ENCODE measurements at regions not wholly inside any gene's neighbourhood (a gene's known extent, or its start where the extent isn't known, plus 50 kb on each side); places are given as distances from the start of the nearest gene placed in this dataset.

DNA sequence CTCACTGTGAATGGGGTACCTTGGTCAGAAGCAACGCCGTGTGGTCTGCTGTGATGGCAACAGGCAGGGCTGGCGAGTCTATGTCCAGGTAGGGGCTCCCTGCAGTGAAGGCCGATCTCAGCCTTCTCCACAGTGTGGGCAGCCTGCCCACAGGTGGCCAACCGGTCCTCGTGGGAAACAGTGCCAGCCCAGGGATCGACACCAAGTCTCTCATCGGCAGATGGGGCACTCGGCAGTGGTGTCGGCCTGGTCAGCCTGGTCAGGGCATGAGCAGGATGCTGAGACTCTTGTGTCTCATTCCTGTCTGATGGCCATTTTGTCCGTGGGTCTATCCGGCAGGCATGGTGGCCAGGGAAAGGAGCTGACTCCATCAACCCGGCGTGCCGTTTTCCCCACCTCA, 92.2 kb downstream of the TNFRSF13B start:
- TF ChIP-seq JUND (IDR thresholded peaks at IDR 0.05) (no peak), SP1 (IDR thresholded peaks at IDR 0.05) (no peak), RXRA (IDR thresholded peaks at IDR 0.05) (no peak), HNF4A (conservative IDR thresholded peaks at IDR 0.05) (no peak)
- TF ChIP-seq, protein P1, sequence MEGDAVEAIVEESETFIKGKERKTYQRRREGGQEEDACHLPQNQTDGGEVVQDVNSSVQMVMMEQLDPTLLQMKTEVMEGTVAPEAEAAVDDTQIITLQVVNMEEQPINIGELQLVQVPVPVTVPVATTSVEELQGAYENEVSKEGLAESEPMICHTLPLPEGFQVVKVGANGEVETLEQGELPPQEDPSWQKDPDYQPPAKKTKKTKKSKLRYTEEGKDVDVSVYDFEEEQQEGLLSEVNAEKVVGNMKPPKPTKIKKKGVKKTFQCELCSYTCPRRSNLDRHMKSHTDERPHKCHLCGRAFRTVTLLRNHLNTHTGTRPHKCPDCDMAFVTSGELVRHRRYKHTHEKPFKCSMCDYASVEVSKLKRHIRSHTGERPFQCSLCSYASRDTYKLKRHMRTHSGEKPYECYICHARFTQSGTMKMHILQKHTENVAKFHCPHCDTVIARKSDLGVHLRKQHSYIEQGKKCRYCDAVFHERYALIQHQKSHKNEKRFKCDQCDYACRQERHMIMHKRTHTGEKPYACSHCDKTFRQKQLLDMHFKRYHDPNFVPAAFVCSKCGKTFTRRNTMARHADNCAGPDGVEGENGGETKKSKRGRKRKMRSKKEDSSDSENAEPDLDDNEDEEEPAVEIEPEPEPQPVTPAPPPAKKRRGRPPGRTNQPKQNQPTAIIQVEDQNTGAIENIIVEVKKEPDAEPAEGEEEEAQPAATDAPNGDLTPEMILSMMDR (IDR thresholded peaks at IDR 0.05; ENCODE audit: low read depth, low read length, missing input control) = no peak

Data from liver (tissue), 3 donors.